Ovary (tissue), 7 donors: ENCODE measurements at regions not wholly inside any gene's neighbourhood (a gene's known extent, or its start where the extent isn't known, plus 50 kb on each side); places are given as distances from the start of the nearest gene placed in this dataset.

Source experiments
- DNase-seq, 5 donors: peaks; one replicate each; pipeline ENCODE4 v3.0.0-alpha.2; 2019 to 2020
- H3K27ac ChIP-seq, 2 donors: fragments of 200-600 bp; one replicate each; pipeline versions ENCODE4 v1.5.1 to v1.8.0; 2019 to 2022
- H3K27me3 ChIP-seq: fragments of 200-600 bp; one replicate; pipeline ENCODE4 v1.8.0; 2022
- H3K36me3 ChIP-seq: fragments of 200-600 bp; sonication (generic); one replicate; pipeline ENCODE4 v1.5.1; 2019
- H3K4me1 ChIP-seq: one replicate; pipeline ENCODE4 v1.8.1; 2013; ENCODE audit warnings: mild to moderate bottlenecking, moderate library complexity; ENCODE audit not compliant: insufficient read depth
- H3K4me3 ChIP-seq: fragments of 200-600 bp; sonication (generic); one replicate; pipeline ENCODE4 v1.5.1; 2017
- H3K9me3 ChIP-seq, 2 donors: fragments of 200-600 bp in 1 of 2; sonication (generic) in 1 of 2; one replicate each; pipeline versions ENCODE4 v1.5.1 to v1.8.1; 2013 to 2019; ENCODE audit warnings: mild to moderate bottlenecking in 1 of 2, moderate library complexity in 1 of 2
- CTCF ChIP-seq, 3 donors: fragments of 450-650 bp in 2 of 3; fragments of 200-600 bp in 1 of 3; IDR thresholded peaks; one replicate each; pipeline versions ENCODE4 v1.5.1 to v1.8.0; 2016 to 2022; ENCODE audit warnings: antibody characterized with exemption in 3 of 3, mild to moderate bottlenecking in 1 of 3
- EP300 ChIP-seq: sonication (generic); formaldehyde crosslinking; IDR thresholded peaks from one replicate; pipeline ENCODE4 v1.6.1; 2017; ENCODE audit warnings: antibody characterized with exemption
- POLR2A ChIP-seq: fragments of 450-650 bp; IDR thresholded peaks from one replicate; pipeline ENCODE4 v1.6.1; 2017; ENCODE audit warnings: antibody characterized with exemption, mild to moderate bottlenecking, moderate library complexity
- WGBS, 3 donors: extraction: QIAGEN DNeasy Blood & Tissue Kit in 1 of 3; methylation state at CpG; one replicate each; pipeline versions ENCODE4 v1.1.5 to v1.1.7; 2013 to 2017; 5-methylcytosine and 5-hydroxymethylcytosine counted together
- intact Hi-C, 4 donors: fragments of 100-400 bp; cut with DNase I; formaldehyde crosslinking; loops; one replicate each; pipeline versions ENCODE4 v1.11.0 to v1.15.1; 2022 to 2023
- donor health status: DM: no; HTN: no; CAD: no; lungs with moderate emphysema.
- donor health status: DM: no; HTN: no; CAD: no.
- donor health status: Bipolar disorder and iron deficiency.
- donor health status: DM: no; HTN: no; CAD: no.
- donor health status: DM: yes; HTN: yes; CAD: no.

- Histone ChIP-seq H3K36me3 (no peaks in the 10 kb centered on the region), H3K27me3 (no peaks in the 10 kb centered on the region), H3K4me1 (no peaks in the 10 kb centered on the region), H3K4me3 (no peak overlapping the region), H3K9me3 (no peaks in the 10 kb centered on the region), H3K27ac (no peak overlapping the region)
- DNase-seq: no peak
- intact Hi-C loops: no loop called here
- 63 to 70% (median 68%) methylated on average over 3 of the region's 3 CpGs for WGBS, 3 donors
- no peak for TF ChIP-seq CTCF (IDR thresholded peaks at IDR 0.05)
- TF ChIP-seq POLR2A: no peak
These were observed 219.3 kb upstream of the SNX19 start for GRCh38 chr11:131135611-131136010.

GRCh38 chr11:131136486-131136885 is 220.2 kb upstream of the SNX19 start:
- H3K27ac ChIP-seq: no peak overlapping the region

GRCh38 chr11:131137046-131137445 is 220.8 kb upstream of the SNX19 start:
- Histone ChIP-seq H3K4me1 (no peaks in the 10 kb centered on the region), H3K4me3 (no peak overlapping the region), H3K36me3 (no peaks in the 10 kb centered on the region), H3K27ac (no peak overlapping the region), H3K9me3 (no peaks in the 10 kb centered on the region), H3K27me3 (no peaks in the 10 kb centered on the region)
- DNase-seq: no peak
- TF ChIP-seq POLR2A: no peak
- TF ChIP-seq EP300: no peak
- TF ChIP-seq CTCF (IDR thresholded peaks at IDR 0.05): no peak
- 48 to 65% (median 53%) methylated on average over 2 of the region's 2 CpGs for WGBS, 3 donors
- intact Hi-C loops: no loop called here

More at GRCh38 chr11:131136486-131136885, 220.2 kb upstream of the SNX19 start:
- 0% methylated on average over 1 of the region's 1 CpG for WGBS, 3 donors
- Histone ChIP-seq H3K36me3 (no peaks in the 10 kb centered on the region), H3K4me3 (no peak overlapping the region), H3K9me3 (no peaks in the 10 kb centered on the region), H3K27me3 (no peaks in the 10 kb centered on the region), H3K4me1 (no peaks in the 10 kb centered on the region)
- intact Hi-C loops: no loop called here
- no peak for DNase-seq
- TF ChIP-seq EP300 (no peak), POLR2A (no peak), CTCF (IDR thresholded peaks at IDR 0.05) (no peak)

- H3K4me3 ChIP-seq: no peak overlapping the region
- TF ChIP-seq EP300: no peak
- TF ChIP-seq CTCF (IDR thresholded peaks at IDR 0.05): no peak
- TF ChIP-seq POLR2A: no peak
- no peaks in the 10 kb centered on the region for H3K9me3 ChIP-seq
- no peaks in the 10 kb centered on the region for H3K36me3 ChIP-seq
- intact Hi-C loops: no loop called here
- H3K4me1 ChIP-seq: no peaks in the 10 kb centered on the region
- no peaks in the 10 kb centered on the region for H3K27me3 ChIP-seq
- no peak for DNase-seq
- no peak overlapping the region for H3K27ac ChIP-seq
- 6 to 23% (median 12%) methylated on average over 4 of the region's 4 CpGs for WGBS, 3 donors
These were observed 222.5 kb upstream of the SNX19 start for GRCh38 chr11:131138731-131139130.

GRCh38 chr11:131145791-131146190 is 224.6 kb upstream of the NTM start:
- H3K4me1 ChIP-seq: no peaks in the 10 kb centered on the region
- H3K9me3 ChIP-seq: no peaks in the 10 kb centered on the region
- no peak for DNase-seq
- WGBS, 3 donors: 17 to 31% (median 27%) methylated on average over 5 of the region's 5 CpGs
- TF ChIP-seq CTCF (IDR thresholded peaks at IDR 0.05): no peak
- no peak for TF ChIP-seq POLR2A
- no peak for TF ChIP-seq EP300
- no peak overlapping the region for H3K4me3 ChIP-seq
- H3K27ac ChIP-seq: no peak overlapping the region
- no peaks in the 10 kb centered on the region for H3K36me3 ChIP-seq
- H3K27me3 ChIP-seq: no peaks in the 10 kb centered on the region
- intact Hi-C loops: no loop called here
